ENCODE measurements at regions not wholly inside any gene's neighbourhood (a gene's known extent, or its start where the extent isn't known, plus 50 kb on each side); places are given as distances from the start of the nearest gene placed in this dataset.
"Not testable (repeated sequence)": the region's sequence is repeated elsewhere in the genome, so short reads cannot be mapped to it uniquely, and the experiment has no call there.

DNA sequence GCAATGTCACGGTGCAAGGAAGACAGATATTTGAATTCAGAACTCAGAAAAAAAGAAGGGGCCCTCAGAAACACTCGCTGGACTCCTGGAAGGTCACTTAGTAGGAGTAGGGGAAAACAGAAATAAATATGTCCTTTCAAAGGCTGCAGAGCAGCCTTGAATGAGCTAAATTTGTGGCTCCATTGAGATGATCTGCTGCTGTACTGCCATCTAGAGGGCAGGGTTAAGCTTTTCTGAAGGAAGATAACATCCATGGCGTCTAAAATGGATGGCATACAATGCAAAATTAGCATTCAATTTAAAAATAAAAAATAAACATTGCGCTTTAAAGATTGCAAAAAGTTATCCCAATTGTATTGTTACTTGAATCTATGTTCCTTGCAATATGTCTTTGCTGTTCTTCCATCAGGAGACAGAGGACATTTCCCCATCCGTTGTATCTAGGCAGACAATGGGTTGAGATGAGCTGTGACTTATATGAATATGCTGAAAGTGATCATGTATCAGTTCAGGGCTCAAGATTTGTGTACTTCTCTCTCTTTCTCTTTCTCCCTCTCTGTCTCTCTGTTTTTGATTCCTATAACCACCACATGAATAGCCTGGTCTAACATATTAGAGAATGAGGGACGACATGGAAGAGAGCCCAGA lies 642.2 kb downstream of the SH2D4B start:
- intact Hi-C loops (cut with DNase I), result no loop called here
- TF ChIP-seq EP300 (IDR thresholded peaks at IDR 0.05) (no peak), POLR2A (IDR thresholded peaks at IDR 0.05) (no peak)
- TF ChIP-seq, protein P1, sequence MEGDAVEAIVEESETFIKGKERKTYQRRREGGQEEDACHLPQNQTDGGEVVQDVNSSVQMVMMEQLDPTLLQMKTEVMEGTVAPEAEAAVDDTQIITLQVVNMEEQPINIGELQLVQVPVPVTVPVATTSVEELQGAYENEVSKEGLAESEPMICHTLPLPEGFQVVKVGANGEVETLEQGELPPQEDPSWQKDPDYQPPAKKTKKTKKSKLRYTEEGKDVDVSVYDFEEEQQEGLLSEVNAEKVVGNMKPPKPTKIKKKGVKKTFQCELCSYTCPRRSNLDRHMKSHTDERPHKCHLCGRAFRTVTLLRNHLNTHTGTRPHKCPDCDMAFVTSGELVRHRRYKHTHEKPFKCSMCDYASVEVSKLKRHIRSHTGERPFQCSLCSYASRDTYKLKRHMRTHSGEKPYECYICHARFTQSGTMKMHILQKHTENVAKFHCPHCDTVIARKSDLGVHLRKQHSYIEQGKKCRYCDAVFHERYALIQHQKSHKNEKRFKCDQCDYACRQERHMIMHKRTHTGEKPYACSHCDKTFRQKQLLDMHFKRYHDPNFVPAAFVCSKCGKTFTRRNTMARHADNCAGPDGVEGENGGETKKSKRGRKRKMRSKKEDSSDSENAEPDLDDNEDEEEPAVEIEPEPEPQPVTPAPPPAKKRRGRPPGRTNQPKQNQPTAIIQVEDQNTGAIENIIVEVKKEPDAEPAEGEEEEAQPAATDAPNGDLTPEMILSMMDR (IDR thresholded peaks at IDR 0.05), result no peak
- Histone ChIP-seq H3K27ac (no peak overlapping the region), H3K4me3 (no peak overlapping the region), H3K36me3 (no peaks in the 10 kb centered on the region), H3K4me1 (ENCODE audit: insufficient read depth) (no peaks in the 10 kb centered on the region), H3K27me3 (no peaks in the 10 kb centered on the region), H3K9me3 (no peaks in the 10 kb centered on the region)
- no peak for DNase-seq
- 44 to 56% (median 51%) methylated on average over 6 of the region's 6 CpGs for WGBS, 3 donors

GRCh38 chr10:81182296-81182695 lies 644.6 kb downstream of the SH2D4B start:
- WGBS, 3 donors, result 88 to 91% (median 89%) methylated on average over 13 of the region's 13 CpGs

GRCh38 chr10:81192221-81192788 lies 654.6 kb downstream of the SH2D4B start:
- no peak for DNase-seq
- Histone ChIP-seq H3K4me3 (no peak overlapping the region), H3K4me1 (ENCODE audit: insufficient read depth) (no peaks in the 10 kb centered on the region), H3K36me3 (no peaks in the 10 kb centered on the region), H3K27ac (no peak overlapping the region), H3K9me3 (no peaks in the 10 kb centered on the region), H3K27me3 (no peaks in the 10 kb centered on the region)
- intact Hi-C loops (cut with DNase I), result loop anchor here in 1 of 4 donors (10.0 kb wide), 1 partner anchor 272 kb away; no protein-coding TSS in a partner anchor
- WGBS, 3 donors, result 58 to 62% (median 59%) methylated on average over 6 of the region's 6 CpGs
- TF ChIP-seq POLR2A (IDR thresholded peaks at IDR 0.05) (no peak), EP300 (IDR thresholded peaks at IDR 0.05) (no peak)
- TF ChIP-seq, protein P1 (IDR thresholded peaks at IDR 0.05), result no peak

More at GRCh38 chr10:81182296-81182695, 644.6 kb downstream of the SH2D4B start:
- intact Hi-C loops (cut with DNase I), result no loop called here
- H3K27me3 ChIP-seq, result no peaks in the 10 kb centered on the region
- no peak overlapping the region for H3K27ac ChIP-seq
- no peaks in the 10 kb centered on the region for H3K9me3 ChIP-seq
- TF ChIP-seq, protein P1 (IDR thresholded peaks at IDR 0.05), result no peak
- no peak for TF ChIP-seq EP300 (IDR thresholded peaks at IDR 0.05)
- TF ChIP-seq POLR2A (IDR thresholded peaks at IDR 0.05), result no peak
- H3K4me1 ChIP-seq (ENCODE audit: insufficient read depth), result no peaks in the 10 kb centered on the region
- DNase-seq, result no peak
- no peaks in the 10 kb centered on the region for H3K36me3 ChIP-seq
- H3K4me3 ChIP-seq, result no peak overlapping the region

- DNase-seq, result no peak
- 66 to 81% (median 70%) methylated on average over 2 of the region's 2 CpGs for WGBS, 3 donors
- TF ChIP-seq, protein P1 (IDR thresholded peaks at IDR 0.05), result no peak
- TF ChIP-seq EP300 (IDR thresholded peaks at IDR 0.05) (no peak), POLR2A (IDR thresholded peaks at IDR 0.05) (no peak)
- Histone ChIP-seq H3K4me1 (ENCODE audit: insufficient read depth) (no peaks in the 10 kb centered on the region), H3K27ac (no peak overlapping the region), H3K9me3 (no peaks in the 10 kb centered on the region), H3K4me3 (no peak overlapping the region), H3K36me3 (no peaks in the 10 kb centered on the region), H3K27me3 (no peaks in the 10 kb centered on the region)
- intact Hi-C loops (cut with DNase I), result no loop called here
Measured at GRCh38 chr10:81200801-81201200, 663.1 kb downstream of the SH2D4B start.

GRCh38 chr10:81207359-81207758 lies 667.6 kb upstream of the NRG3 start:
- H3K27ac ChIP-seq; intact Hi-C loops (cut with DNase I); DNase-seq; H3K9me3 ChIP-seq; H3K27me3 ChIP-seq; H3K36me3 ChIP-seq; H3K4me1 ChIP-seq (ENCODE audit: insufficient read depth); H3K4me3 ChIP-seq: not testable (repeated sequence)
- WGBS, 3 donors, result 71 to 81% (median 79%) methylated on average over 5 of the region's 5 CpGs
